ENCODE measurements at regions not wholly inside any gene's neighbourhood (a gene's known extent, or its start where the extent isn't known, plus 50 kb on each side); places are given as distances from the start of the nearest gene placed in this dataset.
"Not testable (repeated sequence)": the region's sequence is repeated elsewhere in the genome, so short reads cannot be mapped to it uniquely, and the experiment has no call there.

GRCh38 chr12:30308010-30308717, 387.5 kb downstream of the IPO8 start:
- DNase-seq = no peak
- no peak for ATAC-seq
- Mint-ChIP-seq H3K4me3 (no peak overlapping the region), H3K27me3 (no peaks in the 10 kb centered on the region), H3K4me1 (no peaks in the 10 kb centered on the region), H3K27ac (no peak overlapping the region), H3K9me3 (peaks cover 22% of the 10 kb centered on the region), H3K36me3 (ENCODE audit: low read depth) (no peaks in the 10 kb centered on the region)

GRCh38 chr12:30304528-30304927, 391.1 kb downstream of the IPO8 start:
- Mint-ChIP-seq H3K9me3 (peaks cover 5% of the 10 kb centered on the region), H3K27me3 (no peaks in the 10 kb centered on the region), H3K4me1 (no peaks in the 10 kb centered on the region), H3K36me3 (ENCODE audit: low read depth) (no peaks in the 10 kb centered on the region), H3K4me3 (no peak overlapping the region), H3K27ac (no peak overlapping the region)
- ATAC-seq (no peak), DNase-seq (no peak)

- Mint-ChIP-seq H3K4me3 (no peak overlapping the region), H3K4me1 (no peaks in the 10 kb centered on the region), H3K9me3 (peaks cover 3% of the 10 kb centered on the region), H3K27ac (no peak overlapping the region), H3K27me3 (no peaks in the 10 kb centered on the region), H3K36me3 (ENCODE audit: low read depth) (no peaks in the 10 kb centered on the region)
- DNase-seq (no peak), ATAC-seq (no peak)
These were observed 394.4 kb downstream of the IPO8 start for GRCh38 chr12:30301291-30301690.

- Mint-ChIP-seq H3K9me3 (peaks cover 13% of the 10 kb centered on the region), H3K4me3 (no peak overlapping the region), H3K4me1 (no peaks in the 10 kb centered on the region), H3K36me3 (ENCODE audit: low read depth) (no peaks in the 10 kb centered on the region), H3K27me3 (no peaks in the 10 kb centered on the region), H3K27ac (no peak overlapping the region)
- ATAC-seq = no peak
- DNase-seq = no peak
These were observed 399.2 kb downstream of the IPO8 start for GRCh38 chr12:30296486-30296885.

GRCh38 chr12:30286345-30286926, 409.2 kb downstream of the IPO8 start:
- H3K27ac Mint-ChIP-seq = no peak overlapping the region
- ATAC-seq (no peak), DNase-seq (no peak)
- H3K4me3 Mint-ChIP-seq = no peak overlapping the region
- H3K9me3 Mint-ChIP-seq = peaks cover 5% of the 10 kb centered on the region
- H3K27me3 Mint-ChIP-seq = no peaks in the 10 kb centered on the region
- no peaks in the 10 kb centered on the region for H3K4me1 Mint-ChIP-seq
- no peaks in the 10 kb centered on the region for H3K36me3 Mint-ChIP-seq (ENCODE audit: low read depth)

GRCh38 chr12:30278401-30278800, 417.3 kb downstream of the IPO8 start:
- H3K36me3 Mint-ChIP-seq (ENCODE audit: low read depth) = no peaks in the 10 kb centered on the region
- DNase-seq = no peak
- ATAC-seq = no peak
- no peaks in the 10 kb centered on the region for H3K27me3 Mint-ChIP-seq
- H3K4me3 Mint-ChIP-seq = no peak overlapping the region
- H3K9me3 Mint-ChIP-seq = peaks cover 6% of the 10 kb centered on the region
- no peaks in the 10 kb centered on the region for H3K4me1 Mint-ChIP-seq
- H3K27ac Mint-ChIP-seq = no peak overlapping the region

GRCh38 chr12:30272515-30272914, 423.2 kb downstream of the IPO8 start:
- H3K9me3 Mint-ChIP-seq; H3K27ac Mint-ChIP-seq; H3K4me3 Mint-ChIP-seq; DNase-seq; H3K4me1 Mint-ChIP-seq; H3K27me3 Mint-ChIP-seq; H3K36me3 Mint-ChIP-seq (ENCODE audit: low read depth); ATAC-seq: not testable (repeated sequence)

GRCh38 chr12:30269496-30269895, 426.2 kb downstream of the IPO8 start:
- Mint-ChIP-seq H3K9me3 (peaks cover 18% of the 10 kb centered on the region), H3K4me3 (no peak overlapping the region), H3K36me3 (ENCODE audit: low read depth) (no peaks in the 10 kb centered on the region), H3K27ac (no peak overlapping the region), H3K4me1 (no peaks in the 10 kb centered on the region), H3K27me3 (no peaks in the 10 kb centered on the region)
- DNase-seq (no peak), ATAC-seq (no peak)

GRCh38 chr12:30268041-30268440, 427.6 kb downstream of the IPO8 start:
- Mint-ChIP-seq H3K9me3 (peaks cover 11% of the 10 kb centered on the region), H3K36me3 (ENCODE audit: low read depth) (no peaks in the 10 kb centered on the region), H3K4me1 (no peaks in the 10 kb centered on the region), H3K27me3 (no peaks in the 10 kb centered on the region), H3K4me3 (no peak overlapping the region), H3K27ac (no peak overlapping the region)
- ATAC-seq (no peak), DNase-seq (no peak)

- Mint-ChIP-seq H3K36me3 (ENCODE audit: low read depth) (no peaks in the 10 kb centered on the region), H3K9me3 (peaks cover 21% of the 10 kb centered on the region), H3K4me1 (no peaks in the 10 kb centered on the region), H3K27me3 (no peaks in the 10 kb centered on the region), H3K27ac (no peak overlapping the region), H3K4me3 (no peak overlapping the region)
- no peak for DNase-seq
- no peak for ATAC-seq
These were observed 432.2 kb downstream of the IPO8 start for GRCh38 chr12:30263434-30263833.

- peaks cover 16% of the 10 kb centered on the region for H3K9me3 Mint-ChIP-seq
- ATAC-seq (no peak), DNase-seq (no peak)
- H3K27me3 Mint-ChIP-seq = no peaks in the 10 kb centered on the region
- no peaks in the 10 kb centered on the region for H3K36me3 Mint-ChIP-seq (ENCODE audit: low read depth)
- H3K4me1 Mint-ChIP-seq = no peaks in the 10 kb centered on the region
- no peak overlapping the region for H3K4me3 Mint-ChIP-seq
- no peak overlapping the region for H3K27ac Mint-ChIP-seq
These were observed 438.1 kb downstream of the IPO8 start for GRCh38 chr12:30257618-30258017.

- DNase-seq = no peak
- no peak overlapping the region for H3K4me3 Mint-ChIP-seq
- H3K4me1 Mint-ChIP-seq = no peaks in the 10 kb centered on the region
- H3K27me3 Mint-ChIP-seq = no peaks in the 10 kb centered on the region
- H3K36me3 Mint-ChIP-seq (ENCODE audit: low read depth) = no peaks in the 10 kb centered on the region
- H3K9me3 Mint-ChIP-seq = peaks cover 7% of the 10 kb centered on the region
- H3K27ac Mint-ChIP-seq = no peak overlapping the region
- ATAC-seq = no peak
These were observed 444.1 kb downstream of the IPO8 start for GRCh38 chr12:30251546-30251945.

GRCh38 chr12:30243426-30243825, 452.2 kb downstream of the IPO8 start:
- ATAC-seq = no peak
- no peak for DNase-seq
- Mint-ChIP-seq H3K36me3 (ENCODE audit: low read depth) (no peaks in the 10 kb centered on the region), H3K27ac (no peak overlapping the region), H3K27me3 (peaks cover 3% of the 10 kb centered on the region), H3K9me3 (no peaks in the 10 kb centered on the region), H3K4me1 (no peaks in the 10 kb centered on the region), H3K4me3 (no peak overlapping the region)

- H3K36me3 Mint-ChIP-seq (ENCODE audit: low read depth) = no peaks in the 10 kb centered on the region
- no peak overlapping the region for H3K27ac Mint-ChIP-seq
- ATAC-seq = no peak
- no peak overlapping the region for H3K4me3 Mint-ChIP-seq
- no peaks in the 10 kb centered on the region for H3K4me1 Mint-ChIP-seq
- no peaks in the 10 kb centered on the region for H3K9me3 Mint-ChIP-seq
- no peaks in the 10 kb centered on the region for H3K27me3 Mint-ChIP-seq
- no peak for DNase-seq
These were observed 435.3 kb upstream of the TMTC1 start for GRCh38 chr12:30219047-30219446.

- Mint-ChIP-seq H3K27me3 (no peaks in the 10 kb centered on the region), H3K27ac (no peak overlapping the region)
- no peak for ATAC-seq
These were observed 434.3 kb upstream of the TMTC1 start for GRCh38 chr12:30218073-30218472.

GRCh38 chr12:30213166-30213565, 429.4 kb upstream of the TMTC1 start:
- no peak overlapping the region for H3K4me3 Mint-ChIP-seq
- no peak overlapping the region for H3K27ac Mint-ChIP-seq
- DNase-seq = no peak
- H3K4me1 Mint-ChIP-seq = no peaks in the 10 kb centered on the region
- no peaks in the 10 kb centered on the region for H3K9me3 Mint-ChIP-seq
- H3K27me3 Mint-ChIP-seq = no peaks in the 10 kb centered on the region
- no peaks in the 10 kb centered on the region for H3K36me3 Mint-ChIP-seq (ENCODE audit: low read depth)
- no peak for ATAC-seq

More at GRCh38 chr12:30218073-30218472, 434.3 kb upstream of the TMTC1 start:
- H3K4me1 Mint-ChIP-seq = no peaks in the 10 kb centered on the region
- no peaks in the 10 kb centered on the region for H3K36me3 Mint-ChIP-seq (ENCODE audit: low read depth)
- DNase-seq = no peak
- H3K4me3 Mint-ChIP-seq = no peak overlapping the region
- H3K9me3 Mint-ChIP-seq = no peaks in the 10 kb centered on the region

All from activated naive CD8-positive, alpha-beta T cell treated with anti-CD3 and anti-CD28 coated beads, Interleukin-2, amount 50 U/mL, for 24 hours (primary cell).